NCI-H1105 (cell line): ENCODE measurements at regions not wholly inside any gene's neighbourhood (a gene's known extent, or its start where the extent isn't known, plus 50 kb on each side); places are given as distances from the start of the nearest gene placed in this dataset.
A peak's percentile ranks its signal among the peaks of the same experiment; 100 is the strongest.

Experiments used
- DNase-seq: peaks from one replicate; lab custom pipeline; 2025; lab: John Stamatoyannopoulos, UW

DNA sequence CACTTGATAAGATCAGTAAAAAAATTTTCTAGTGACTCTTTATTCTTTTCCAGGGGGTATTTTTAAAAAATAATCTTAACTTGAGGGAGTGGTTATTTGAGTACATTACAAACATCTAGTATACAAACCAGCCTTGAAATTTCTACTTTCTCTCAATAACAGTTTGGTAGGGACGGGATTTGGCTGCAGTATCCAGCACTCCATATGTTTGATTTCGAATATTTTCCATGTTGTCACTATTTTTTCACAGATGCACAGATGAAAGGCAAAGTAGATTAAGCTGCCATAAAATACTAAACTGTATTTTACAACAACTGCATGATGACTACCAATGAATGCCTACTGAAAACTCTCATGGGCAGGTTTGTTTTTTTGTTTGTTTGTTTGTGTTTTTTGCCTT lies 225.0 kb downstream of the COX7B2 start:
- no peak for DNase-seq

DNA sequence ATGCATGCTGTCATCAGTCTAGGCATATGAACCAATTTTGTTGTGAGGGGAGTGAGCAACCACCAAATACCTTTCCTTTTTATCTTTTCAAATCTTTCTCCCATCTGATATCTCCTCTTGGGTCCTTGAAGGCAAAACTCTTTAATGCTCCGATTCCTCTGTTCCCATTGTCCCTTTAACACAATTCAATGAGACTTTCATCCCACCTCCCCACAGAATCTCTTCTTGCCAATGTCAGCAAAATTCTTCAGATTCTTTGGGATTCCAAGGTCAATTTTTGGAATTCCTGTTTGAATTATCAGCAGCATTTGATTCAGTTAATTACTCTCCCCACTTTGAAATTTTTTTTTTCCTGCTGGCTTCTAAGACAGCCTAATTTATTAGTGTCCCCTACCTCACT lies 232.7 kb downstream of the COX7B2 start:
- DNase-seq = no peak

DNA sequence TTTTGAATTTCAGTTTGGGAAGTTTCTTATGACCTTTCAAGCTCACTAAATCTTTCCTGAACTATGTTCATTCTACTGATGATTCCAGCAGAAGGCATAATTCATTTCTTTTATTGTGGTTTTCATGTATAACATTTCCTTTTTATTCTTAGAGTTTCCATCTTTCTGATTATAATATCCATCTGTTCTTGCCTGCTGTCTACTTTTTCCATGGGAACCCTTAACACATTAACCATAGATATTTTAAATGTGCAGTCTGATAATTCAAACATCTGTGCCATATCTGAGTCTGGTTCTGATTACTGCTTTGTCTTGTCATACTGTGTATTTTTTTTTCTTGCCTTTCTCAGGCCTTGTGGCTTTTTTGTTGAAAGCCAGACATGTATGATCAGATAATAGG lies 234.7 kb downstream of the COX7B2 start:
- DNase-seq = no peak

DNA sequence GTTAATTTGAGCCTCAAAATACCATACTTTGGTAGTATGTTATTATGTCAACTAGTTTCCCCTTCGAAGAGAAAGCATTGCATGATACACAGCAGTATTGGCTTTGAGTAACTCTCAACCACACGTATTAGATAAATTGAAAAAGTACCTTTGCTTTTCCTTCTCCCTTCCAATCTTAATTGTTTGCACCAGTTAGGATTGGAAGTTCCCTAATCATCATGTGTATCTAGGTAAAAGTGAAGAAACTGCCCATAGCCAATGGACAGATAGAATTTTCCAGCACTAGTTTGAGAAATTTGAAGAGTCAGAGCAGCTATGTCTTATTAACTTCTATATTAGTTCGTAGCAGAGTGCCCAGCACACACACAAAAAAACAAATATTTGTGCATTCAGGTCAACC lies 241.3 kb downstream of the COX7B2 start:
- no peak for DNase-seq

DNA sequence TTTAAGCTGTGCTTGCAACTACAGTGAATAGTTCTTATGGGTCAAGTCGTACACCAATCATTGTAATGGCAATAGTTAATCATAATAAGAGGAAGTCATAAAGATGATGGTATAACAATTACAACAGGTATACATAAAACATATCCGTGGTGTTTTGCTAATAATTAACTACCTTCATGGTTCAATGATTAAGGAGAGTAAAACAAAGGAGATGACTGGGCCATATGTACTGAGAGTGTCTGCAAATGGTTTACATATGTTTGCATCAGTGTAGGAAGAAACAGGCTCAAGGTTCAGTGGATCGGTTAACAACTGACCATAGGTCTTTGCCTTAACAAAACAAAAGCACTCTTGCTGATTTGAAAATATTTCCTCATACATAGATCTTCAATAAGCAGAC lies 253.0 kb downstream of the COX7B2 start:
- no peak for DNase-seq

DNA sequence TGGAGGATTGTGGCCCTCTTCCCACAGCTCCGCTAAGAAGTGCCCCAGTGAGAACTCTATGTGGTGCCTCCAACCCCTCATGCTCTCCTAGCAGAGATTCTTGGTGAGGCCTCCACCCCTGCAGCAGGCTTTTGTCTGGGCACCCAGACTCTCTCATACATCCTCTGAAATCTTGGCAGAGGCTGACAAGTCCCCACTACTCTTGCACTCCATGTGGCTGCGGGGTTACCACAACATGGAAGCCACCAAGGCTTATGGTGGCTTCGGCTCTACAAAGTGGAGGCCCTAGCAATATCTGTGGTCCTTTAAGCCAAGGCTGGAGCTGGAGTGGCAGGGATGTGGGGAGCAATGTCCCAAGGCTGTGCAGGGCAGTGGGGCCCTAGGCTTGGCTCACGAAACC lies 255.2 kb downstream of the COX7B2 start:
- no peak for DNase-seq

DNA sequence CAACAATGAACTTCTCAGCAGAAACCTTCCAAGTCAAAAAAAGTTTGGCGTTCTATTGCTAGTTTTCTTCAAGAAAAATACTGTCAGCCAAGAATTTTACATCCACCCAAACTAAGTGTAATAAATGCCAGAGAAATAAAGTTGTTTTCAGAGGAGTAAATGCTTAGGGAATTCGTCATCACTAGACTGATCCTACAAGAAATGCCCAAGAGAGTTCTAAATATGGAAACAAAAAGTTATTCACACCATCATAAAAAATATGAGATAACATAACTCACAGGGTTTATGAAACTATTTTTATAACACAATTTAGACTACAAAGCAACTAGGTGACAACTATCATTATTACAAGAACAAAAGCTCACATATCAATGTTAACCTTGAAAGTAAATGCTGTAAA lies 259.5 kb upstream of the GABRA2 start:
- DNase-seq = no peak

DNA sequence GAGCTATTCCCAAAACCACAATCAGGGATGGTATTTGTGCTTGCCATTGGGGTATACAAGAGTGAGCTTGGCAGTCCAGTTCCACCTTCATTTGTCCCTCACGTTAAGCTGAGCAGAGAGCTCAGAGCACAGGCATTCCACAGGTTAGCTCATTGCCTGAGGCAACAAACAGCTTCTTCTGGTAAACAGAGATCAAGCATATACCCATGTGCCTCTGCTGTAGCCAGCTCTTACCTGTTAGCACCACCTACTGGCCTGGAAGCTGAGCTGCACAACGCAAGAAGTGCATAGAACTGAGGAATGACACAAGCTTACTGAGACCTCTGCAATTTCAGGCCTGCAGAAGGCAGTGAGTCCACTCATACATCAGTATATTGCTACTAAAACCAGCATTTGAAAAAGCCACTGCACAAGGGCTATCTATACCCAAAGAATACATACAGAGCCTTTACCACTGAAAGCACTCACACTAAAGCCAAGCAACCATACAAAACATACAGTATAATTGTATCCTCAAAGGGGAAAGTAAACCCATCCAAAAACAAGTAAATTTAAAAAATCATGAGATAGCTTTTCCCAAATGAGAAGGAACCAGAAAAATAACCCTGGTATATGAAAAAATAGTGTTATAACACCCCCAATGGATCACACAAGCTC lies 258.3 kb upstream of the GABRA2 start:
- peak; percentile 0 for DNase-seq

DNA sequence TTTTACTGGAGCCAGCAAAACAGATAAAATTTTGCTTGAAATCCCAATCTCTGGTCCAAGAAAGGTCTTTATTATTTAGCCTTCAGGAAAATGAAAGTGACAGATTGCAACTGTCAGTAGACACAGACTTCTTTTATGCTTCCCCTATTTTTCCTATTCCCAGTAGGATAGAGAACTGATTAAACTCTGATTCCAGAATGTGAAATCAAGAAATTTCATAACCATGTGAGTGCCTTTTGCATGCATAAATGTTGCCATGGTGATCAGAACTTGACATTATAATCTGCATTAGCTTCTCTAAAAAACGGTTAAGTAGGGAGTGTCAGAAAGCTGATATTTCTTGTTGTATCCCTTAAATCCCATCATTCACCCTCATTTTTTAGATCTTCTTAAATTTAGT lies 255.2 kb upstream of the GABRA2 start:
- DNase-seq = no peak
